Stimulated activated CD4-positive, alpha-beta T cell treated with anti-CD3 and anti-CD28 coated beads, Interleukin-1b, Interleukin-23, amount 100 ng/mL, for 24 hours (primary cell): ENCODE measurements at regions not wholly inside any gene's neighbourhood (a gene's known extent, or its start where the extent isn't known, plus 50 kb on each side); places are given as distances from the start of the nearest gene placed in this dataset.

Experiments
- DNase-seq, 4 experiments: peaks; one replicate each; pipeline ENCODE4 v3.0.0-alpha.2; 2020; ENCODE audit warnings: low read depth in 4 of 4, low spot score in 1 of 4

GRCh38 chr11:15865212-15865987, 490.9 kb downstream of the SOX6 start:
- DNase-seq: no peak

DNA sequence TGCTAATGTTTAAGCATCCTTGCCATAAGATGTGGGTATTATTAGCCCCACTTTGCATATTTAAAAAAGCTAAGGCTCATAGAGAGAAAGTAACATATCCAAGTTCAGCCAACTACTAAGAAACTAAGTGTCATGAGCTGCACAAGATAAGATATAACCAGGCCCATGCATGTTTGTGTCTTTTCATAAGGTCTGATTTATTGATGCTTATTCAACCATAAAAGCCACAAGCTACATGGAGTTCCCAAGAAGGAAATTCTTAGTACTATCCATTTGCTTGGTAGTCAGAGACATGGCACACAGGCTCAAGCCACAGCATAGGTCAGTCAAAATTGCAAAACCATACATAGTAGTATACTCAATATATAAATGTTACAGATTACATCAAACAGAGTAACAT, 488.5 kb downstream of the SOX6 start:
- no peak for DNase-seq

- DNase-seq: no peak
Observed at GRCh38 chr11:15870911-15871310, 485.4 kb downstream of the SOX6 start.

DNA sequence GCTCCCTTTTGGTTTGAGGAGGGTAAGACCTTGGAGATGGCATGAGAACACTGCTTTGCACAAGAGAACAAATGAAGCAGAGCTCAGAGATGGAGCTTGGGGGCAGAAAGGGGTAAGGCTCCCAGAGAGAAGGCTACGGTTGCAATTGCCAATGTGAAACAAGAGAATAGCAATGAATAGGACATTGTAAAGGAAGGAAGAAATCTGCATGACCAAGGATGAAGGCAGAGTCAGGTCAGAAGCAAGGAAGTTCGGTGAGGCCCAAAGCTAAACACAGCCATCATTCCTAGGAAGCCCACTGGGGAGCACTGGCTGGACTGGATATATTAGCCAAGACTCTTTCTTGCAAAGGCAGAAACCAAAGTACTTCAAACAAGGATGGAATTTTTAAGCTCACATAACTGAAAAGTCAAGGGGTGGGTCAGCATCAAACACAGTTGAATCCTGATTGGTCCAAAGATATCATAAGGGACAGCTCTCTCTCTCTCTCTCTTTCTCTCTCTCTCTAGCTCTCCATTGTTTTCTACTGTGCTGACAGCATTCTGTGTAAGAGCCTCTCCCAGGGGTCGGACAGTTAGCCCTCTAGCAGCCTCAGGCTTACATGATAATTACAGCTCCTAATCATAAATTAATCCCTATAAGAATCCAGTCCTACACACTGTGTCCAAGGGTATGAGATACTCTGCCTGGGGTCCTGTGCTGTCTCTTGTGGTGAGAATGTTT, 484.3 kb downstream of the SOX6 start:
- DNase-seq: no peak

DNA sequence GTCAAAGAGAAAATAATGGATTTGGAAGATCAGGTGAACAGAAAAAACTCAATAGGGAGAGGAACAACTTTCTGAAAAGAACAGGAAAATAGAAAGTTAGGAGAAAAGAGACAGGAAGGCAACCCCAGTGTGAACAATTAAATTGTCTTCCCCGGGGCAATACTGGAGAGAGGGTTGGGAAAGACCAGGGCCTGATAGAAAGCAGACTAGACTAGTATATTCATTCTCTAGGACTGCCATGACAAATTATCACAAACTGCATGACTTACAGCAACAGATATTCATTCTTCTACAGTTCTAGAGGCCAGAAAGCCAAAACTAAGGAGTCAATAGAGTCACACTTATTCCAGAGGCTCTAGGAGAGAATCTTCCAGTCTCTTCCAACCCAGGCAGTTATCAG, 482.8 kb downstream of the SOX6 start:
- DNase-seq: no peak

DNA sequence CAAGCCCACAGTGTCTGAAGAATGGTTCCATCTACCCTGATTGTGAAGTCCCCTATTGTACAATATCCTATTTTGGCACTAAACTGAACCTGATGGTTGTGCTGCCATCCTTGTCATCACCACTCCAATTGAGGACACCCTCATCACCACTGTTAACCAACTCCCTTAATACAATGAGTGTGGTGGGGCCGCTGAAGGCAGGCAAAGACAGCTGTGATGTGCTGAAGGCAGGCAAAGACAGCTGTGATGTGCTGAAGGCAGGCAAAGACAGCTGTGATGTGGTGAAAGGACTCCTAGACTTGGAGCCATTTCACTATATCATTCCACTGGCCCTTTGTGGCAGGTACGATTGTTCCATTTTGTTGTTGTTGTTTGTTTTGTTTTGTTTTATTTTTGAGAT, 481.6 kb downstream of the SOX6 start:
- no peak for DNase-seq

GRCh38 chr11:15875393-15875792, 481.0 kb downstream of the SOX6 start:
- DNase-seq: no peak

- DNase-seq: no peak
Observed at GRCh38 chr11:15875943-15876342, 480.4 kb downstream of the SOX6 start.

DNA sequence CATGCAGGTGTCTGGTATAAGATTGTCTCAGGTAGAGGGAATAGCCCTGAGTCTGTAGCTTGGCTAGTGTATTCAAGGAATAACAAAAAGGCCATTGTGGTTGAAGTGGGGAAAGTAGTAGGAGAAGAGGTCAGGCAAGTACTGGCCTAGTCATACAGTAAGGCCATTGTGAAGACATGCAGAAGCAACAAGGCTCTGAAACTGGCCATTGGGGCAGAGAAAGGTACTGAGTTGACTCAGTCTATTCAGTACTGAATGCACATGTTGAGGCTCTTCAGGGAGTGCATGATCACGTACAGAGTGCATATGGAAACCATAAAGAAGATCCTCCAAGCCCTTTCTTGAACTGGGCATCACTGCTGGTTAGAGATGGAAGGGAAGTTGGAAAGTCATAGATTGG, 477.6 kb downstream of the SOX6 start:
- DNase-seq: no peak

- DNase-seq: no peak
Observed at GRCh38 chr11:15880291-15880690, 476.1 kb downstream of the SOX6 start.

- no peak for DNase-seq
Observed at GRCh38 chr11:15882876-15883454, 473.4 kb downstream of the SOX6 start.

- DNase-seq: no peak
Observed at GRCh38 chr11:15883455-15883920, 472.9 kb downstream of the SOX6 start.

DNA sequence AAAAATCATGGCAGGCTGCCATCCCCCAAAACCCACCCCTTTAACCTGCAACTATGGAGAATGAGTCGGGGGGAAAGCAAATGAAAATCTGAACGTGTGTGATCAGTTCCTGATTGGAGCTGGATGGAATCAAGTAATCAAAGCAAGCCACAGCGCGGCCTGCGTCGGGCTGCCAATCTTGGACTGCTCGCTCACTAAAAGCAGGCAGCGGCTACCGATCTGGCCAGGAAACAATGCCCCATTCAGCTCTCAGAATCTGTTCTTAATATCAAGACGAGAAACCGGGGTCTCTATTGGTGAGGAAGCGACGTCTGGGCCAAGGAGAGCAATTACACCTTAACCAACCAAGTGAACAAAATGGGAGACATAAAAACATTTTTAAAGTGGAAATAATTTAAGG, 472.2 kb downstream of the SOX6 start:
- DNase-seq: no peak

- DNase-seq: no peak
Observed at GRCh38 chr11:15884777-15885540, 471.4 kb downstream of the SOX6 start.

DNA sequence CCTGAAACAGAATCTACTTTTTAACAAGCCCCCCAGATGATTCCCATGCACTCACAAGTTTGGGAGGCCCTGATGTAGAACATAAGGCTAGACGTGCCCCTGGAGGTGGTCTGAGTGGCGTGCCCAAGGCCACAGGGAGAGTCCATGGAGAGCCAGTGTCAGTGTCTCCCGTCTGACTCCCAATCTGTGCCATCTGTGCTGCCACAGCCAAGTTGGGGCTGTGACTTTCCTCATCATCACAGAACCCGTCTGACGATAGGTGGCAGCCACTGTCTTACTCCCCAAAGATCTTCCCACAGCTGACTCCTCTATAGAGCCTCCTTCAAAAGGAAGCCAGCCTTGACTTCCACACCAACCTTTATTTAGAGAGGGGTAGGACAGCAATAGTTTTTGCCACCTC, 470.5 kb downstream of the SOX6 start:
- DNase-seq: no peak

DNA sequence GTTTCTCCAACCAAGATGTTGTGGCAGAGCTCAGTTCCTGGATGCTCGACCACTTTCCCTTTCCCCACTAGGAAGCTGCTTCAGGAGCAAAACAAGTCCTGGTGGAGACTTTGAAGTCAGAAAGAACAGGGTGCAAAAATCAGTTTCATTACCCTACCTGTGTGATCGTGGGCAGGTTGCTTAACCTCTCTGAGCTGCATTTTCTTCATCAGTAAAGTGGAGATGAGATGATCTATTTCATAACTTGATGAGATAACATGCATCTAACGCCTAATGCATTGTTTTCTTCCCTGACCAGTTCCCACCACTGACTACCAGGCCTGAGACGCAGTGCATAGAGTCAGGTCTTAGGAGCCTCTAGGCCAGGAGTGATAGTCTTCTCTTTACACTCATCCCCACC, 470.0 kb downstream of the SOX6 start:
- no peak for DNase-seq

- DNase-seq: no peak
Observed at GRCh38 chr11:15886866-15887265, 469.5 kb downstream of the SOX6 start.

DNA sequence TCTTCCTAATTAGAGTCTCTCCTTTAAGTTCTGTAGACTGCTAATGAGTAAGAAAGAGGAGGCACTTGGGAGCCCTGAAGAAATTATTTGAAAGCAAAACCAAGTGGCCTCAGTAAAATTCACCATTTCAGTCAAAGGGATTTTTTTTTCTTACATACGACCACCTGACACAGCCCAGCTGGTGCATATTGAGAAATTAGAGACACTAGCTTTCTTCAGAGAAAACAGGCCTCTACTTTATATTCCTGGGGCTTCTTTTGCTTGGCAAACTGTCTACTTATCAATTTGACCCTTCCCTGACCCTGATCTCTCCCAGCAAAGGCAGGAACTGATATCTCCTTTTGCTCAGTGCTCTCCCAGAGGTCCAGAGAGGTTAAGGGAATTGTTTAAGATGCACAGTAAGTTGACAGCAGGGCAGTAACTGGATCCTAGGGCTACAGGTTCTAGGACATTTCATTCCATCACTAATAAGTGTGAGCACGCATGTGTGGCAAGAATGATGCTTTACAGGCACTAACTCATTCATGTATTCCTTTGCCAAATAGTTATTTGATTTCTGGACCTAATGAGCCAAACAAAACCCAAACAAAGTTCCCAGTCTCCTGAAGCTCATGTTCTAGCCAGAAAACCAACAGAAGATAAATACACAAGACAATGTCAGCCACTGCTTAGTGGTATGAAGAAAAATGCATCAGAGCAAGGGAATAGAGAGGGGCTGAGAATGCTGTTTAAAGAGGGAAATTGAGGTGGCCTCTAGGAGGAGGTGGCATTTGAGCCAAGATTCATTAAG, 467.6 kb downstream of the SOX6 start:
- no peak for DNase-seq

- no peak for DNase-seq
Observed at GRCh38 chr11:15889363-15890030, 466.8 kb downstream of the SOX6 start.

- DNase-seq: no peak
Observed at GRCh38 chr11:15890031-15890713, 466.2 kb downstream of the SOX6 start.
